IPS-11a (cell line): ENCODE measurements at regions not wholly inside any gene's neighbourhood (a gene's known extent, or its start where the extent isn't known, plus 50 kb on each side); places are given as distances from the start of the nearest gene placed in this dataset.

ENCODE experiments used
- H3K4me3 ChIP-seq: one replicate; pipeline ENCODE4 v1.5.1; 2013; ENCODE audit warnings: low read depth, low read length, control low read depth

GRCh38 chr21:35853321-35854239 lies 206.7 kb downstream of the SETD4 start:
- no peak overlapping the region for H3K4me3 ChIP-seq

GRCh38 chr21:35852820-35853219 lies 207.5 kb downstream of the SETD4 start:
- no peak overlapping the region for H3K4me3 ChIP-seq

GRCh38 chr21:35850542-35851103 lies 209.7 kb downstream of the SETD4 start:
- no peak overlapping the region for H3K4me3 ChIP-seq

GRCh38 chr21:35850029-35850428 lies 210.3 kb downstream of the SETD4 start:
- no peak overlapping the region for H3K4me3 ChIP-seq

GRCh38 chr21:35849144-35849543 lies 211.2 kb downstream of the SETD4 start:
- H3K4me3 ChIP-seq = no peak overlapping the region

GRCh38 chr21:35843911-35844667 lies 216.2 kb downstream of the SETD4 start:
- no peak overlapping the region for H3K4me3 ChIP-seq

- H3K4me3 ChIP-seq = no peak overlapping the region
Observed at GRCh38 chr21:35840949-35841348, 219.4 kb downstream of the SETD4 start.

- H3K4me3 ChIP-seq = no peak overlapping the region
Observed at GRCh38 chr21:35840197-35840799, 220.0 kb downstream of the SETD4 start.

GRCh38 chr21:35838987-35839763 lies 221.2 kb downstream of the SETD4 start:
- no peak overlapping the region for H3K4me3 ChIP-seq

GRCh38 chr21:35838350-35838749 lies 222.0 kb downstream of the SETD4 start:
- no peak overlapping the region for H3K4me3 ChIP-seq

- no peak overlapping the region for H3K4me3 ChIP-seq
Observed at GRCh38 chr21:35833991-35834390, 226.3 kb downstream of the SETD4 start.

GRCh38 chr21:35833388-35833787 lies 226.9 kb downstream of the SETD4 start:
- H3K4me3 ChIP-seq = no peak overlapping the region

GRCh38 chr21:35831230-35831629 lies 229.1 kb downstream of the SETD4 start:
- no peak overlapping the region for H3K4me3 ChIP-seq

- H3K4me3 ChIP-seq = no peak overlapping the region
Observed at GRCh38 chr21:35829067-35829466, 231.3 kb downstream of the SETD4 start.

GRCh38 chr21:35828161-35828560 lies 232.2 kb downstream of the SETD4 start:
- H3K4me3 ChIP-seq = no peak overlapping the region

- H3K4me3 ChIP-seq = no peak overlapping the region
Observed at GRCh38 chr21:35827004-35827403, 233.3 kb downstream of the SETD4 start.

GRCh38 chr21:35825370-35826353 lies 234.7 kb downstream of the SETD4 start:
- H3K4me3 ChIP-seq = no peak overlapping the region

- no peak overlapping the region for H3K4me3 ChIP-seq
Observed at GRCh38 chr21:35824136-35824535, 236.2 kb downstream of the SETD4 start.

GRCh38 chr21:35819134-35819533 lies 241.2 kb downstream of the SETD4 start:
- H3K4me3 ChIP-seq = no peak overlapping the region
